ENCODE measurements at regions not wholly inside any gene's neighbourhood (a gene's known extent, or its start where the extent isn't known, plus 50 kb on each side); places are given as distances from the start of the nearest gene placed in this dataset.

- Histone ChIP-seq H3K9me3 (no peaks in the 10 kb centered on the region), H3K4me1 (peaks cover 0 to 15% of the 10 kb centered on the region in 2 donors), H3K27me3 (no peaks in the 10 kb centered on the region), H3K27ac (no peak overlapping the region), H3K4me3 (replicated peaks in 1 of 3) (no peak overlapping the region), H3K36me3 (no peaks in the 10 kb centered on the region)
- DNase-seq: no peak
- intact Hi-C loops (cut with DNase I): no loop called here
- TF ChIP-seq CTCF (IDR thresholded peaks at IDR 0.05) (no peak), POLR2A (IDR thresholded peaks at IDR 0.05) (no peak)
- 67 to 76% methylated on average over 11 of the region's 11 CpGs for WGBS, 2 donors
These were observed 69.8 kb upstream of the STEAP1B start for GRCh38 chr7:22569586-22570321.

GRCh38 chr7:22566592-22566991 lies 66.6 kb upstream of the STEAP1B start:
- 83 to 84% methylated on average over 4 of the region's 4 CpGs for WGBS, 2 donors
- Histone ChIP-seq H3K4me1 (peaks cover 0 to 45% of the 10 kb centered on the region in 2 donors), H3K36me3 (no peaks in the 10 kb centered on the region), H3K27me3 (no peaks in the 10 kb centered on the region), H3K27ac (no peak overlapping the region), H3K9me3 (no peaks in the 10 kb centered on the region), H3K4me3 (replicated peaks in 1 of 3) (no peak overlapping the region)
- no peak for TF ChIP-seq POLR2A (IDR thresholded peaks at IDR 0.05)
- no peak for TF ChIP-seq CTCF (IDR thresholded peaks at IDR 0.05)
- DNase-seq: no peak
- intact Hi-C loops (cut with DNase I): no loop called here

GRCh38 chr7:22566176-22566575 lies 66.2 kb upstream of the STEAP1B start:
- H3K36me3 ChIP-seq: no peaks in the 10 kb centered on the region
- no peak for TF ChIP-seq POLR2A (IDR thresholded peaks at IDR 0.05)
- TF ChIP-seq CTCF (IDR thresholded peaks at IDR 0.05): no peak
- intact Hi-C loops (cut with DNase I): no loop called here
- WGBS, 2 donors: 87 to 95% methylated on average over 4 of the region's 4 CpGs
- DNase-seq: no peak
- no peaks in the 10 kb centered on the region for H3K9me3 ChIP-seq
- H3K27me3 ChIP-seq: no peaks in the 10 kb centered on the region
- H3K27ac ChIP-seq: no peak overlapping the region
- no peak overlapping the region for H3K4me3 ChIP-seq (replicated peaks in 1 of 3)
- peaks cover 0 to 47% of the 10 kb centered on the region in 2 donors for H3K4me1 ChIP-seq

DNA sequence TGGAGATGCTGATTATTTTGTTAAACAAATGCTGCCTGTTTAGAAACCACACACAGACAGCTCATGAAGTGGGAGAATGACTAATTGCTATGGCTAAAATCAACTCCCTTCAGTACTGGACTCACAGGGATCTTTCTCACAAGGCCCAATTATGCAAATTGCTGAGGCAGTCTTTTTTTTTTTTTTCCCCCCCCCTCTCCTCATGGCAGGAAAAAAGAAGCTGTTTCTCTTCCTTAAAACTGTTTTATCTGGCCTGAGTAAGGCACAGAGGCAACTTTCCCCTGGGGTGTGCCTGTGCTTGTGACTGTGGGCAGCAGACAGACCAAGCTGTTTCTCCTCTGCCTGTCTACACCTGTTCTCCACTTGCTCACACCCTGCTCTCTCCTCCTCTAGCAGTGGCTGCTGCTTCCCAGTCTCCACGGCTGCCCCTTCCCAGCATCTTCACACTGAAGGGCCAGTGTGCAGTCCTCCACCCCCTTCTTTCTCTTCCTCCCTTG lies 65.4 kb upstream of the STEAP1B start:
- 74 to 83% methylated on average over 1 of the region's 1 CpG for WGBS, 2 donors
- no peaks in the 10 kb centered on the region for H3K36me3 ChIP-seq
- peak overlapping the region in 1 of 3 donors; percentile 26 for H3K27ac ChIP-seq
- no peak for TF ChIP-seq POLR2A (IDR thresholded peaks at IDR 0.05)
- TF ChIP-seq CTCF (IDR thresholded peaks at IDR 0.05): no peak
- H3K9me3 ChIP-seq: no peaks in the 10 kb centered on the region
- peaks cover 5 to 52% of the 10 kb centered on the region in 2 donors for H3K4me1 ChIP-seq
- no peak overlapping the region for H3K4me3 ChIP-seq (replicated peaks in 1 of 3)
- DNase-seq: no peak
- intact Hi-C loops (cut with DNase I): no loop called here
- no peaks in the 10 kb centered on the region for H3K27me3 ChIP-seq

DNA sequence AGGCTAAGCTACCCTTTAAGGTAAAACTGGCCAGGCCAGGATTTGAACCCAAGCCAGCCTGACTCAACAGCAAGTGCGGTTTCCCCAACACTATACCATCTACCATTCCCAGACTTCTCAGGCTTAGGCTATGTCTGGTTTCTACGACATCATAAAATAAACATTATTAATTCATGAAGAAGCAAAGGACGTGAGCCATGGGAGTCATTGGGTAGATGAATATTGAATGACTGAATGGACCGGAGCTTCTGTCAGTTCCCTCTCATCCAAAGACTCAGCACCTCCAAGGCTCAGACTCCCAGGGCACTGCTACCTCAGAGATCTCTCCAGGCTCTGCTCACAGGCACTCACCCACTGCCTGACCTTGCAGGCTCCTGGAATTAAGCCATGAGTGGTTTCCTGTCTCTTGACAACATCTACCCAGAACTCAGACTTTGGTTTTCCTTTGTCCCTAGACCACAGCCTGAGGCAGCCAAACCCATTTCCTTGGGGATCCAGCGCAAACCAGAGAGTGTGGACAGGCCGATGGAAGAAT lies 64.6 kb upstream of the STEAP1B start:
- H3K9me3 ChIP-seq: no peaks in the 10 kb centered on the region
- intact Hi-C loops (cut with DNase I): loop anchor here (5.0 kb wide), 3 partner anchors 163 to 493 kb away; partner anchors contain the start of gene IL6
- DNase-seq: no peak
- peaks cover 5 to 52% of the 10 kb centered on the region in 2 donors for H3K4me1 ChIP-seq
- H3K4me3 ChIP-seq (replicated peaks in 1 of 3): no peak overlapping the region
- no peak for TF ChIP-seq POLR2A (IDR thresholded peaks at IDR 0.05)
- no peak for TF ChIP-seq CTCF (IDR thresholded peaks at IDR 0.05)
- H3K27me3 ChIP-seq: no peaks in the 10 kb centered on the region
- 62 to 84% methylated on average over 6 of the region's 6 CpGs for WGBS, 2 donors
- H3K36me3 ChIP-seq: no peaks in the 10 kb centered on the region
- H3K27ac ChIP-seq: peak overlapping the region in 1 of 3 donors; percentile 26

All from thyroid gland (tissue), 4 donors.